ENCODE measurements at regions not wholly inside any gene's neighbourhood (a gene's known extent, or its start where the extent isn't known, plus 50 kb on each side); places are given as distances from the start of the nearest gene placed in this dataset.
A peak's percentile ranks its signal among the peaks of the same experiment; 100 is the strongest.

DNA sequence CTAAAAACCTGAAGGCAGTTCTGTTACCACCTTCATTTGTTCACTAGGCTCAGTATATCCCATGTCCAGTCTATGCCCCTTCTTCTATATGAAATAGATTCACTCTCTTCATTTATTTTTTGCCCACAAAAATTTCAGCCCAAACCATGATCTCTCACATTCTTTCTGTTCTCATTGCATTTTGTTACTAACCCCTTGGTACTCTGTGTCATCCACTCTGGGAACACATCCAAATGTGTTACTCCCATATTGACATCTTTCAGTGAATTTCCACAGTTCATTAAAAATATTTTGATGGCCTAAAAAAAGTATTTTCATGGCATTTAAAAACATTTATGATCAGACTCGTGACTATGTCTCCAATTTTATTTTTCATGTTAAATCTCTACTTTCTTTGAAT, 378.9 kb downstream of the SLITRK1 start:
- no peak overlapping the region for H3K27ac ChIP-seq (ENCODE audit: poor library complexity, severe bottlenecking)
- TF ChIP-seq, protein P1, sequence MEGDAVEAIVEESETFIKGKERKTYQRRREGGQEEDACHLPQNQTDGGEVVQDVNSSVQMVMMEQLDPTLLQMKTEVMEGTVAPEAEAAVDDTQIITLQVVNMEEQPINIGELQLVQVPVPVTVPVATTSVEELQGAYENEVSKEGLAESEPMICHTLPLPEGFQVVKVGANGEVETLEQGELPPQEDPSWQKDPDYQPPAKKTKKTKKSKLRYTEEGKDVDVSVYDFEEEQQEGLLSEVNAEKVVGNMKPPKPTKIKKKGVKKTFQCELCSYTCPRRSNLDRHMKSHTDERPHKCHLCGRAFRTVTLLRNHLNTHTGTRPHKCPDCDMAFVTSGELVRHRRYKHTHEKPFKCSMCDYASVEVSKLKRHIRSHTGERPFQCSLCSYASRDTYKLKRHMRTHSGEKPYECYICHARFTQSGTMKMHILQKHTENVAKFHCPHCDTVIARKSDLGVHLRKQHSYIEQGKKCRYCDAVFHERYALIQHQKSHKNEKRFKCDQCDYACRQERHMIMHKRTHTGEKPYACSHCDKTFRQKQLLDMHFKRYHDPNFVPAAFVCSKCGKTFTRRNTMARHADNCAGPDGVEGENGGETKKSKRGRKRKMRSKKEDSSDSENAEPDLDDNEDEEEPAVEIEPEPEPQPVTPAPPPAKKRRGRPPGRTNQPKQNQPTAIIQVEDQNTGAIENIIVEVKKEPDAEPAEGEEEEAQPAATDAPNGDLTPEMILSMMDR (IDR thresholded peaks at IDR 0.05; ENCODE audit: poor library complexity, severe bottlenecking), result no peak
- H3K27me3 ChIP-seq (ENCODE audit: insufficient read depth, poor library complexity, severe bottlenecking), result no peaks in the 10 kb centered on the region
- no peaks in the 10 kb centered on the region for H3K36me3 ChIP-seq (ENCODE audit: low read depth)
- no peaks in the 10 kb centered on the region for H3K9me3 ChIP-seq (ENCODE audit: severe bottlenecking)
- no peak overlapping the region for H3K4me3 ChIP-seq (ENCODE audit: severe bottlenecking)
- peaks cover 9% of the 10 kb centered on the region for H3K4me1 ChIP-seq (ENCODE audit: insufficient read depth, poor library complexity, severe bottlenecking)
- DNase-seq (ENCODE audit: low spot score), result no peak
- peak; percentile 31; the same call in 1 of the 3 replicates for ATAC-seq (ENCODE audit: low read depth)

DNA sequence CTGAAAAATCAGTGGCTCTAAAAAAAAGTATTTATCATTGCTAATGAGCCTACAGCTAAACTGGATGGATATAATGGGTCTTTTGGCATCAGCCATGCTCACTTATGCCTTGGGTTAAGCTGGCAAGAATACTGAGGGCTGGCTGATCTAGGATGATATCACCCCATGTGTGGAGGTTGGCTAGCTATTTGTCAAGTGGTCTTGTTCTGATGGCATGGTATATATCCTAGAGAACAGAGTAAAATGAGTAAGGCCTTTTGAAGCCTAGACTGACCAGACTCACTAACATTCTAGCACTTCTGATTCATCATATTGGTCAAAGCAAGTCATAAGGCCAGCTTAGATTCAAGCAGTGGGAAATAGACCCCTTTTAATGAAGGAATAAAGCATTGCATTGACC, 383.0 kb downstream of the SLITRK1 start:
- TF ChIP-seq, protein P1 (IDR thresholded peaks at IDR 0.05; ENCODE audit: poor library complexity, severe bottlenecking), result no peak
- H3K4me1 ChIP-seq (ENCODE audit: insufficient read depth, poor library complexity, severe bottlenecking), result peaks cover 14% of the 10 kb centered on the region
- ATAC-seq (ENCODE audit: low read depth), result no peak

DNA sequence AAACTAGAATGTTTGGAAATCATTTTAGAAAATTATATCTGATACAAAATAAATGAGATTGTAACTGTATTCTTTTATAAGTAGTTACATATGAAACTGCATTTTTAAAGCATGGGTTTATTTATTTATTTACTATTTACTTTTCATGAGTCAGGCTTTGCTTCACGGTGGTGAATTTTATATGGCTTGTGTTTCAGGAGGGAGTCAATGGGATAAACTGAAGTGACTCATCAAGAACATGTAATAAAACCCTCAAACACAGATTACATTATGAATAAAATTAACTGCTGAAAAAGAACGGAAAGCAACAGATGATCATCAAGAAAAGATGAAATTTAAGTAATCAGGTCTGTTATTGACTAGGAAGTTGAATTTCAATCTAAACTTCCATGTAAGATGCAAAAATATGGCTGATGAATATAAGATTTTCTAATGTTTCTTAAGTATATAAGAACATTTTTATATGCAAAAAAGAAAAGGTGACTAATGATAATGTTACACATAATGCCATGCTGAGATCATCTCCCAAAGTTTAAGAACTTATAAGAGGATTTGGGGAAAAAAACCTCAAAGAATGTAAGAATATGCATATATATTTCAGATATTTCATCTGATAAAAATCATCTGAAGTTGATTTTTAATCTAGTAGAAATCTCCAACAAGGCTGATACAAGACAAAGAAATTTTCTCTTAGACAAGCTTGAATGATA, 383.6 kb downstream of the SLITRK1 start:
- Histone ChIP-seq H3K27me3 (ENCODE audit: insufficient read depth, poor library complexity, severe bottlenecking) (no peaks in the 10 kb centered on the region), H3K27ac (ENCODE audit: poor library complexity, severe bottlenecking) (peak overlapping the region; percentile 17), H3K4me1 (ENCODE audit: insufficient read depth, poor library complexity, severe bottlenecking) (peaks cover 14% of the 10 kb centered on the region), H3K4me3 (ENCODE audit: severe bottlenecking) (no peak overlapping the region), H3K9me3 (ENCODE audit: severe bottlenecking) (no peaks in the 10 kb centered on the region), H3K36me3 (ENCODE audit: low read depth) (no peaks in the 10 kb centered on the region)
- TF ChIP-seq, protein P1 (IDR thresholded peaks at IDR 0.05; ENCODE audit: poor library complexity, severe bottlenecking), result no peak
- DNase-seq (ENCODE audit: low spot score) (no peak), ATAC-seq (ENCODE audit: low read depth) (peak; percentile 81)

More for the DNA sequence above, 383.0 kb downstream of the SLITRK1 start:
- peak overlapping the region; percentile 17 for H3K27ac ChIP-seq (ENCODE audit: poor library complexity, severe bottlenecking)
- DNase-seq (ENCODE audit: low spot score), result no peak
- no peaks in the 10 kb centered on the region for H3K36me3 ChIP-seq (ENCODE audit: low read depth)
- H3K9me3 ChIP-seq (ENCODE audit: severe bottlenecking), result no peaks in the 10 kb centered on the region
- no peaks in the 10 kb centered on the region for H3K27me3 ChIP-seq (ENCODE audit: insufficient read depth, poor library complexity, severe bottlenecking)
- H3K4me3 ChIP-seq (ENCODE audit: severe bottlenecking), result no peak overlapping the region

DNA sequence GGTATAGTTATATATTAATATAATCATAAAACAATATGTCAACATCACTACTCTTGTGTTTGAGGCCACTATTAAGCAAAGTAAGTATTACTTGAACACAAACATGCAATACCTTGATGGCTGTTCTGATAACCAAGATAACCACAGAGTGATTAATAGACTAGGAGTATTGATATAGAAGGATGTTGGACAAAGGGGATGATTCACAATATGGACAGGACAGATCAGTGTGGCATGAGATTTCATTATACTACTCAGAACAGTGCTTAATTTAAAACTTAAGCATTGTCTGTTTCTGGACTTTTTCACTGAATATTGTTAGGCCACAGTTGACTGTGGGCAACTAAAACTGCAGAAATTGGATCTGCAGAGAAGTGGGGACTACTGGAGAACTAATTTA, 384.2 kb downstream of the SLITRK1 start:
- ATAC-seq (ENCODE audit: low read depth) (peak; percentile 54; the same call in 2 of the 3 replicates), DNase-seq (ENCODE audit: low spot score) (no peak)
- peaks cover 14% of the 10 kb centered on the region for H3K4me1 ChIP-seq (ENCODE audit: insufficient read depth, poor library complexity, severe bottlenecking)
- H3K27ac ChIP-seq (ENCODE audit: poor library complexity, severe bottlenecking), result peak overlapping the region; percentile 17
- H3K36me3 ChIP-seq (ENCODE audit: low read depth), result no peaks in the 10 kb centered on the region
- H3K27me3 ChIP-seq (ENCODE audit: insufficient read depth, poor library complexity, severe bottlenecking), result no peaks in the 10 kb centered on the region
- H3K9me3 ChIP-seq (ENCODE audit: severe bottlenecking), result no peaks in the 10 kb centered on the region
- TF ChIP-seq, protein P1 (IDR thresholded peaks at IDR 0.05; ENCODE audit: poor library complexity, severe bottlenecking), result no peak
- H3K4me3 ChIP-seq (ENCODE audit: severe bottlenecking), result no peak overlapping the region

DNA sequence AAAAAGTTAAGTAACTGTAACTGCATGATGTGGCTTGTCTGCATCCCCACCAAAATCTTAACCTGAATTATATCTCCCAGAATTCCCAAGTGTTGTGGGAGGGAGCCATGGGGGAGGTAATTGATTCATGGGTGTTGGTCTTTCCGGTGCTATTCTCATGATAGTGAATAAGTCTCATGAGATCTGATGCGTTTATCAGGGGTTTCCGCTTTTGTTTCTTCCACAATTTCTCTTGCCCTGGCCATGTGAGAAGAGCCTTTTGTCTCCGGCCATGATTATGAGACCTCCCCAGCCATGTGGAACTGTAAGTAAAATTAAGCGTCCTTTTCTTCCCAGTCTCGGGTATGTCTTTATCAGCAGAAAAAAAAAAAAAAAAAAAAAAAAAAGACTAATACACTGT, 385.8 kb downstream of the SLITRK1 start:
- TF ChIP-seq, protein P1 (IDR thresholded peaks at IDR 0.05; ENCODE audit: poor library complexity, severe bottlenecking), result no peak
- Histone ChIP-seq H3K27ac (ENCODE audit: poor library complexity, severe bottlenecking) (no peak overlapping the region), H3K36me3 (ENCODE audit: low read depth) (no peaks in the 10 kb centered on the region), H3K4me3 (ENCODE audit: severe bottlenecking) (no peak overlapping the region), H3K4me1 (ENCODE audit: insufficient read depth, poor library complexity, severe bottlenecking) (peaks cover 14% of the 10 kb centered on the region), H3K9me3 (ENCODE audit: severe bottlenecking) (no peaks in the 10 kb centered on the region), H3K27me3 (ENCODE audit: insufficient read depth, poor library complexity, severe bottlenecking) (no peaks in the 10 kb centered on the region)
- ATAC-seq (ENCODE audit: low read depth) (no peak), DNase-seq (ENCODE audit: low spot score) (no peak)
